ENCODE measurements at regions not wholly inside any gene's neighbourhood (a gene's known extent, or its start where the extent isn't known, plus 50 kb on each side); places are given as distances from the start of the nearest gene placed in this dataset.

GRCh38 chr1:58891347-58891746 is 107.5 kb upstream of the JUN start:
- no peak for DNase-seq

GRCh38 chr1:58893257-58893869 is 109.5 kb upstream of the JUN start:
- no peak for DNase-seq

- no peak for DNase-seq
Measured at GRCh38 chr1:58895082-58895481, 111.2 kb upstream of the JUN start.

GRCh38 chr1:58895559-58896145 is 111.8 kb upstream of the JUN start:
- peak; percentile 26 for DNase-seq

GRCh38 chr1:58896246-58897183 is 112.7 kb upstream of the JUN start:
- no peak for DNase-seq

- DNase-seq, result no peak
Measured at GRCh38 chr1:58898739-58899586, 115.1 kb upstream of the JUN start.

- no peak for DNase-seq
Measured at GRCh38 chr1:58899587-58900271, 115.9 kb upstream of the JUN start.

GRCh38 chr1:58900396-58900795 is 116.5 kb upstream of the JUN start:
- DNase-seq, result no peak

GRCh38 chr1:58901008-58901407 is 117.2 kb upstream of the JUN start:
- DNase-seq, result no peak

- no peak for DNase-seq
Measured at GRCh38 chr1:58902830-58903513, 119.1 kb upstream of the JUN start.

- DNase-seq, result peak; percentile 92
Measured at GRCh38 chr1:58903514-58904298, 119.9 kb upstream of the JUN start.

- no peak for DNase-seq
Measured at GRCh38 chr1:58904299-58905125, 120.7 kb upstream of the JUN start.

GRCh38 chr1:58905126-58905490 is 121.3 kb upstream of the JUN start:
- DNase-seq, result no peak

GRCh38 chr1:58905628-58906221 is 121.9 kb upstream of the JUN start:
- no peak for DNase-seq

GRCh38 chr1:58907398-58907797 is 123.6 kb upstream of the JUN start:
- no peak for DNase-seq

- DNase-seq, result peak; percentile 87
Measured at GRCh38 chr1:58908561-58909560, 125.0 kb upstream of the JUN start.

GRCh38 chr1:58909914-58910681 is 126.3 kb upstream of the JUN start:
- no peak for DNase-seq
